Esophagus squamous epithelium (tissue), 5 donors: ENCODE measurements at regions not wholly inside any gene's neighbourhood (a gene's known extent, or its start where the extent isn't known, plus 50 kb on each side); places are given as distances from the start of the nearest gene placed in this dataset.

Experiments
- DNase-seq: peaks from one replicate; lab custom pipeline; 2025; lab: John Stamatoyannopoulos, UW
- H3K27ac ChIP-seq, 4 donors: fragments of 200-600 bp; sonication (generic); one replicate each; pipeline ENCODE4 v1.5.1; 2016 to 2019; ENCODE audit warnings: mild to moderate bottlenecking in 1 of 4
- H3K27me3 ChIP-seq, 4 donors: fragments of 200-600 bp; sonication (generic); 1 replicate in 3 of 4; 2 replicates in 1 of 4; pipeline versions ENCODE4 v1.5.1 to v1.6.0; 2017 to 2021; ENCODE audit warnings: antibody characterized with exemption in 1 of 4
- H3K36me3 ChIP-seq, 3 donors: fragments of 200-600 bp; sonication (generic); one replicate each; pipeline ENCODE4 v1.5.1; 2016 to 2019
- H3K4me1 ChIP-seq, 3 donors: fragments of 200-600 bp; sonication (generic); one replicate each; pipeline ENCODE4 v1.5.1; 2017 to 2019
- H3K4me3 ChIP-seq, 4 donors: fragments of 200-600 bp; sonication (generic); 1 replicate in 3 of 4; 2 replicates in 1 of 4; pipeline ENCODE4 v1.5.1; 2016 to 2019; ENCODE audit warnings: mild to moderate bottlenecking in 2 of 4, moderate library complexity in 1 of 4
- H3K9me3 ChIP-seq, 3 donors: fragments of 200-600 bp; sonication (generic); one replicate each; pipeline ENCODE4 v1.5.1; 2016 to 2019
- POLR2A ChIP-seq, 4 donors: fragments of 450-650 bp; IDR thresholded peaks; one replicate each; pipeline ENCODE4 v1.6.1; 2017; ENCODE audit warnings: antibody characterized with exemption in 4 of 4, mild to moderate bottlenecking in 4 of 4, moderate library complexity in 3 of 4
- WGBS, 2 donors: methylation state at CpG; one replicate each; pipeline ENCODE4 v1.1.5; 2018; 5-methylcytosine and 5-hydroxymethylcytosine counted together
- intact Hi-C: fragments of 100-400 bp; cut with DNase I; formaldehyde crosslinking; loops from one replicate; pipeline ENCODE4 v1.15.0; 2022
- TF ChIP-seq, protein P1 (sequence below), 6 experiments: fragments of 450-650 bp in 4 of 6; fragments of 200-600 bp in 2 of 6; sonication (generic) in 2 of 6; IDR thresholded peaks; one replicate each; pipeline ENCODE4 v1.5.1; 2016 to 2019; ENCODE audit warnings: antibody characterized with exemption in 6 of 6, mild to moderate bottlenecking in 4 of 6, moderate library complexity in 4 of 6
- donor health status: DM: yes; HTN: yes; CAD: no.

DNA sequence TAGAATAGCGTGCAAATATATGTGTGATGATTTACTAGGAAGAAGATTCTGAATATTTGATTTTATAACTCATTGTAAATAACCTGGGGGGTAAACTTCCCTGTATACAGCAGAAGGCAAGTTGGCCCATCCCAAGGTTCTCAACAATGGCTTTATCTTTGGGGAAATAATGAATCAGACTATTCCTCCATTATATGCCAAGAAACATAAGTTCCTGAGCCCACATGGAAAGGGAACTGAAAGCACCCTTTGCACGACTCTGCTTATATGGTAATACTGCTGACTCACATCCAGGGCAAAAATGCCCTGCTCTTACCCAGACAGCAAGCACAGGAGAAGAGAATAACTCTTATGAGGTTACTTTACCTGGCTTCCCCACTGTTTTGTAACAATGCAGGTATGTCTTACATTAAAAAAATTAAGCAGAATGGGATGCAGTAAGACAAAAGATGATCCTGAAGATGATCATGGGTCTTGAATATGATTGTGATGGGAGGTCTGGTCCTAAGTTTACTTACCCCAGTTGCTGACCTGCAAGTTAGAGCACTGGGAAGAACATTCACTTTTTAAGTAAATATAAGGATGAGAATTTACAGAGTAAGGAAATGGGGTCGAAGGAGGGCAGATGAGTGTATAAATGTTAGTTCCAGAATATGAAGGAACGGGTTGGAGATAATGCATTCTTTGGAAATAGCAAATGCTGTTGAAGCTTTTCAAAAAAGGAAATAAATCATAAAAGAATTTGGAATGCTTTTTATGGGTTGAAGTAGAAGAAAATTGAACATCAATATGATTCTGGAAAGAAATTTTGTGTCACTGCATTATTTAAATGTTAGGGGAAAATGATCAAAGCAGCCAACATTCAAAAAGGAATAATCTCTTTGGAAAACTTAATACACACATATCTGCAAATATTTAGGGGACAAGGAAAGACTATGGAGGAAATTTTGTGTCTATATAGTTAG, 428.4 kb upstream of the MPDZ start:
- Histone ChIP-seq H3K9me3 (no peaks in the 10 kb centered on the region), H3K27ac (no peak overlapping the region), H3K27me3 (no peaks in the 10 kb centered on the region), H3K4me1 (peaks cover 0 to 6% (median 0%) of the 10 kb centered on the region in 3 donors), H3K4me3 (no peak overlapping the region), H3K36me3 (no peaks in the 10 kb centered on the region)
- WGBS, 2 donors: 46 to 51% methylated on average over 4 of the region's 4 CpGs
- DNase-seq: no peak
- intact Hi-C loops: no loop called here
- TF ChIP-seq, protein P1, sequence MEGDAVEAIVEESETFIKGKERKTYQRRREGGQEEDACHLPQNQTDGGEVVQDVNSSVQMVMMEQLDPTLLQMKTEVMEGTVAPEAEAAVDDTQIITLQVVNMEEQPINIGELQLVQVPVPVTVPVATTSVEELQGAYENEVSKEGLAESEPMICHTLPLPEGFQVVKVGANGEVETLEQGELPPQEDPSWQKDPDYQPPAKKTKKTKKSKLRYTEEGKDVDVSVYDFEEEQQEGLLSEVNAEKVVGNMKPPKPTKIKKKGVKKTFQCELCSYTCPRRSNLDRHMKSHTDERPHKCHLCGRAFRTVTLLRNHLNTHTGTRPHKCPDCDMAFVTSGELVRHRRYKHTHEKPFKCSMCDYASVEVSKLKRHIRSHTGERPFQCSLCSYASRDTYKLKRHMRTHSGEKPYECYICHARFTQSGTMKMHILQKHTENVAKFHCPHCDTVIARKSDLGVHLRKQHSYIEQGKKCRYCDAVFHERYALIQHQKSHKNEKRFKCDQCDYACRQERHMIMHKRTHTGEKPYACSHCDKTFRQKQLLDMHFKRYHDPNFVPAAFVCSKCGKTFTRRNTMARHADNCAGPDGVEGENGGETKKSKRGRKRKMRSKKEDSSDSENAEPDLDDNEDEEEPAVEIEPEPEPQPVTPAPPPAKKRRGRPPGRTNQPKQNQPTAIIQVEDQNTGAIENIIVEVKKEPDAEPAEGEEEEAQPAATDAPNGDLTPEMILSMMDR (IDR thresholded peaks at IDR 0.05): no peak
- no peak for TF ChIP-seq POLR2A (IDR thresholded peaks at IDR 0.05)

DNA sequence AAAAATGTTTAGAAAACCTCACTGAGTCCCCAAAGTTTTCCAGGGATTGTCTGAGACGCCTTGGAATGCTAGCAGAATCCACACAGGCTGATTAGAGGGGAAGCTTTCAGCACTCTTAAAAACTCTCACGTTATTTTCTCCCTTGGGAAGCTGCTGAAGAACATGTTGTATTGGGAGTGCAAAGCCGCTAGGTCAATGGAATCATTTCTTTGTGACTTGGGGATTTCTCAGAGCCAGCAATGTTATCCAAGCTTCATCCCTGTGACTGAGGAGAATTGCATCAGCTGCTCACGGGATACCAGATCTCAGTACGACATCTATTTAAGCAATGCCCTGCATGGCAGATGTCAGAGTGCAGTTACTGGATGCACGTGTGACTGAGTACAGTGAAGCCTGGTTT, 426.4 kb upstream of the MPDZ start:
- TF ChIP-seq, protein P1 (IDR thresholded peaks at IDR 0.05): no peak
- no peak for TF ChIP-seq POLR2A (IDR thresholded peaks at IDR 0.05)
- Histone ChIP-seq H3K27me3 (no peaks in the 10 kb centered on the region), H3K9me3 (no peaks in the 10 kb centered on the region), H3K4me1 (peaks cover 0 to 6% (median 0%) of the 10 kb centered on the region in 3 donors), H3K36me3 (no peaks in the 10 kb centered on the region), H3K27ac (peak overlapping the region in 3 of 4 donors; percentile 39 to 60 (median 56)), H3K4me3 (no peak overlapping the region)
- WGBS, 2 donors: 59 to 62% methylated on average over 6 of the region's 6 CpGs
- no peak for DNase-seq
- intact Hi-C loops: no loop called here

DNA sequence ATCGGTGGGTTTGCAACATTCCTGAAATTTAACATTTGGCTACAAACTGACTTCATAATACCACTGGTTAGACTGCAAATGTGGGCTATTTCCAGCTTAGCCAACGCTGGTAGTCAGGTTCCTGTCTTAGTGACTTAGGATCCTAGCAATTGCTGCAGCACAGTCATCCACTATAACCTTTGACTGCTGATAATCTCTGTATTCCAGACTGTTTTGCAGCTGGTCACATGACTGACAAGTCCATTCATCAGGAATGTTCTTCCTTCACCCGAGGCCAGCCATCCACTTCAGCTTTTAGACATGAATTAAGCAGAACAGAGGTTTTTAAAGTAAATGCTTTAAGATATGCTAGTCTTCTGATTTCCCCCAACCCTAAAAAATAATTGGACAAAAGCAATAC, 425.9 kb upstream of the MPDZ start:
- Histone ChIP-seq H3K27ac (peak overlapping the region in 3 of 4 donors; percentile 39 to 60 (median 56)), H3K36me3 (no peaks in the 10 kb centered on the region), H3K9me3 (no peaks in the 10 kb centered on the region), H3K27me3 (no peaks in the 10 kb centered on the region), H3K4me1 (peaks cover 0 to 6% (median 0%) of the 10 kb centered on the region in 3 donors), H3K4me3 (no peak overlapping the region)
- DNase-seq: no peak
- 60 to 62% methylated on average over 3 of the region's 3 CpGs for WGBS, 2 donors
- intact Hi-C loops: no loop called here
- TF ChIP-seq POLR2A (IDR thresholded peaks at IDR 0.05): no peak
- TF ChIP-seq, protein P1 (IDR thresholded peaks at IDR 0.05): no peak

DNA sequence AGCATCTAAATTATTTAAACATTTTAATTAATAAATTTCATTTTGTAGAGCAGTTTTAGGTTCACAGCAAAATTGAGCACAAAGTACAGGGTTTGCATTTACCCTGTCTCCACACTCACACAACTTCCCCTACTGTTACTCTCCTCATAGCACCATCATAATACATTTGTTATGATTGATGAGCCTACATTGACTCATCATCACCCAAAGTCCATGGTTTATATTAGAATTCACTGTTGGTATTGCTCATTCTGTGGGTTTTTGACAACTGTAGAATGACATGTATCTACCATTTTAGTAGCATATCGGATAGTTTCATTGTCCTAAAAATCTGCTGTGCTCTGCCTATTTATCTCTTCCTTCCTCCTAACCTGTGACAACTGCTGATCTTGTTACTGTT, 411.1 kb upstream of the MPDZ start:
- 61 to 82% methylated on average over 1 of the region's 1 CpG for WGBS, 2 donors
- Histone ChIP-seq H3K4me3 (no peak overlapping the region), H3K27ac (no peak overlapping the region), H3K4me1 (peaks cover 0 to 6% (median 0%) of the 10 kb centered on the region in 3 donors), H3K36me3 (no peaks in the 10 kb centered on the region), H3K9me3 (no peaks in the 10 kb centered on the region), H3K27me3 (no peaks in the 10 kb centered on the region)
- TF ChIP-seq, protein P1 (IDR thresholded peaks at IDR 0.05): no peak
- TF ChIP-seq POLR2A (IDR thresholded peaks at IDR 0.05): no peak
- intact Hi-C loops: no loop called here
- no peak for DNase-seq

DNA sequence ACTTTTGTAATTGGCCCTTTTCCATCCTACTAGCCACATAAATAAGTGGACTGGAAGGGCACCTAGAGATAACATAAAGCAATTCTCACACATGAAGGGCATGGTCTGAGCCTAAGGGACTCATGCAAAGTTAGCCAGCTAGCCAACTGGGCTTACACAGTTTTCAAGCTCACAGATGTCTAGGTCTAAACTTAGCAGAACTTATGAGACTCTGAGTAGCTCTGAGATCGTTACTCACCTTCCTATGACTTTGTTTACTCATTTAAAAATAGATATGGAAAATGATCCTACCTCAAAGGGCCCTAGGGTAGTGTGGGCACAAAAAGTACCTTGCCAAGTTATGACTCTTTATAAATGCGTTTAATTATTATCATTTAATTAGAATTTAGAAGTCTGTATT, 410.4 kb upstream of the MPDZ start:
- TF ChIP-seq POLR2A (IDR thresholded peaks at IDR 0.05): no peak
- TF ChIP-seq, protein P1 (IDR thresholded peaks at IDR 0.05): no peak
- no peaks in the 10 kb centered on the region for H3K9me3 ChIP-seq
- no peak overlapping the region for H3K4me3 ChIP-seq
- no peak overlapping the region for H3K27ac ChIP-seq
- H3K27me3 ChIP-seq: no peaks in the 10 kb centered on the region
- H3K36me3 ChIP-seq: no peaks in the 10 kb centered on the region
- intact Hi-C loops: no loop called here
- peaks cover 0 to 6% (median 0%) of the 10 kb centered on the region in 3 donors for H3K4me1 ChIP-seq
- DNase-seq: no peak
- WGBS, 2 donors: 65 to 66% methylated on average over 2 of the region's 2 CpGs
